Breast epithelium (tissue), 4 donors: ENCODE measurements at regions not wholly inside any gene's neighbourhood (a gene's known extent, or its start where the extent isn't known, plus 50 kb on each side); places are given as distances from the start of the nearest gene placed in this dataset.

Experiments used
- DNase-seq, 2 donors: peaks; one replicate each; pipeline ENCODE4 v3.0.0-alpha.2; 2019; ENCODE audit warnings: low spot score in 2 of 2
- H3K27ac ChIP-seq, 2 donors: fragments of 200-600 bp; sonication (generic) in 1 of 2; one replicate each; pipeline ENCODE4 v1.5.1; 2016 to 2019; ENCODE audit warnings: mild to moderate bottlenecking in 1 of 2
- H3K27me3 ChIP-seq, 2 donors: fragments of 200-600 bp; sonication (generic) in 1 of 2; one replicate each; pipeline versions ENCODE4 v1.5.1 to v1.6.0; 2017 to 2019; ENCODE audit warnings: control low read depth in 1 of 2, mild to moderate bottlenecking in 1 of 2
- H3K36me3 ChIP-seq: fragments of 200-600 bp; one replicate; pipeline ENCODE4 v1.5.1; 2019
- H3K4me1 ChIP-seq, 2 donors: fragments of 200-600 bp; sonication (generic); one replicate each; pipeline ENCODE4 v1.5.1; 2016 to 2019; ENCODE audit warnings: control low read depth in 1 of 2
- H3K4me3 ChIP-seq, 3 donors: fragments of 200-600 bp; sonication (generic); 1 replicate in 2 of 3; 2 replicates in 1 of 3; pipeline ENCODE4 v1.5.1; 2016 to 2019; ENCODE audit warnings: mild to moderate bottlenecking in 3 of 3, moderate library complexity in 2 of 3
- H3K9me3 ChIP-seq, 2 donors: fragments of 200-600 bp; sonication (generic) in 1 of 2; one replicate each; pipeline ENCODE4 v1.5.1; 2016 to 2019; ENCODE audit warnings: control low read depth in 1 of 2
- CTCF ChIP-seq, 3 donors: fragments of 450-650 bp; IDR thresholded peaks; one replicate each; pipeline ENCODE4 v1.5.1; 2016 to 2017; ENCODE audit warnings: antibody characterized with exemption in 3 of 3, mild to moderate bottlenecking in 3 of 3, moderate library complexity in 3 of 3
- POLR2A ChIP-seq: fragments of 450-650 bp; IDR thresholded peaks from one replicate; pipeline ENCODE4 v1.6.1; 2016; ENCODE audit warnings: antibody characterized with exemption, mild to moderate bottlenecking, moderate library complexity
- POLR2AphosphoS5 ChIP-seq, 3 donors: sonication (generic); formaldehyde crosslinking; IDR thresholded peaks; one replicate each; pipeline ENCODE4 v1.6.1; 2017; ENCODE audit warnings: antibody characterized with exemption in 3 of 3
- intact Hi-C: fragments of 100-400 bp; cut with DNase I; formaldehyde crosslinking; loops from one replicate; pipeline ENCODE4 v1.15.1; 2023; ENCODE audit warnings: low total_unique reads

- Histone ChIP-seq H3K4me3 (no peak overlapping the region), H3K27me3 (no peaks in the 10 kb centered on the region), H3K27ac (no peak overlapping the region), H3K4me1 (no peaks in the 10 kb centered on the region), H3K36me3 (no peaks in the 10 kb centered on the region), H3K9me3 (peaks cover 0 to 2% of the 10 kb centered on the region in 2 donors)
- intact Hi-C loops: no loop called here
- DNase-seq: no peak
- no peak for TF ChIP-seq POLR2AphosphoS5 (IDR thresholded peaks at IDR 0.05)
- TF ChIP-seq POLR2A: no peak
- TF ChIP-seq CTCF (IDR thresholded peaks at IDR 0.05): no peak
These were observed 370.6 kb upstream of the CADM1 start for GRCh38 chr11:115874843-115875242.

GRCh38 chr11:115873813-115874212, 369.6 kb upstream of the CADM1 start:
- Histone ChIP-seq H3K27ac (no peak overlapping the region), H3K4me3 (no peak overlapping the region), H3K9me3 (peaks cover 0 to 8% of the 10 kb centered on the region in 2 donors), H3K36me3 (no peaks in the 10 kb centered on the region), H3K27me3 (no peaks in the 10 kb centered on the region), H3K4me1 (no peaks in the 10 kb centered on the region)
- DNase-seq: no peak
- no peak for TF ChIP-seq CTCF (IDR thresholded peaks at IDR 0.05)
- TF ChIP-seq POLR2A: no peak
- no peak for TF ChIP-seq POLR2AphosphoS5 (IDR thresholded peaks at IDR 0.05)
- intact Hi-C loops: no loop called here

GRCh38 chr11:115872416-115872815, 368.2 kb upstream of the CADM1 start:
- H3K4me1 ChIP-seq: no peaks in the 10 kb centered on the region
- TF ChIP-seq POLR2AphosphoS5 (IDR thresholded peaks at IDR 0.05): no peak
- no peak for TF ChIP-seq POLR2A
- no peak for TF ChIP-seq CTCF (IDR thresholded peaks at IDR 0.05)
- H3K27me3 ChIP-seq: no peaks in the 10 kb centered on the region
- no peak overlapping the region for H3K27ac ChIP-seq
- no peaks in the 10 kb centered on the region for H3K36me3 ChIP-seq
- intact Hi-C loops: no loop called here
- H3K4me3 ChIP-seq: no peak overlapping the region
- DNase-seq: no peak
- H3K9me3 ChIP-seq: peaks cover 0 to 8% of the 10 kb centered on the region in 2 donors

GRCh38 chr11:115871161-115871760, 367.0 kb upstream of the CADM1 start:
- Histone ChIP-seq H3K27ac (no peak overlapping the region), H3K4me1 (no peaks in the 10 kb centered on the region), H3K27me3 (no peaks in the 10 kb centered on the region), H3K36me3 (no peaks in the 10 kb centered on the region), H3K4me3 (no peak overlapping the region), H3K9me3 (peaks cover 0 to 8% of the 10 kb centered on the region in 2 donors)
- TF ChIP-seq POLR2AphosphoS5 (IDR thresholded peaks at IDR 0.05) (no peak), CTCF (IDR thresholded peaks at IDR 0.05) (no peak), POLR2A (no peak)
- DNase-seq: no peak
- intact Hi-C loops: no loop called here

- H3K4me1 ChIP-seq: no peaks in the 10 kb centered on the region
- no peak for DNase-seq
- H3K27me3 ChIP-seq: no peaks in the 10 kb centered on the region
- no peak overlapping the region for H3K4me3 ChIP-seq
- peaks cover 0 to 8% of the 10 kb centered on the region in 2 donors for H3K9me3 ChIP-seq
- no peak overlapping the region for H3K27ac ChIP-seq
- H3K36me3 ChIP-seq: no peaks in the 10 kb centered on the region
- TF ChIP-seq POLR2AphosphoS5 (IDR thresholded peaks at IDR 0.05): no peak
- TF ChIP-seq CTCF (IDR thresholded peaks at IDR 0.05): no peak
- TF ChIP-seq POLR2A: no peak
- intact Hi-C loops: no loop called here
These were observed 365.7 kb upstream of the CADM1 start for GRCh38 chr11:115869780-115870431.
